HepG2 (cell line): ENCODE measurements at regions not wholly inside any gene's neighbourhood (a gene's known extent, or its start where the extent isn't known, plus 50 kb on each side); places are given as distances from the start of the nearest gene placed in this dataset.

Experiments used
- CEBPG ChIP-seq: IDR thresholded peaks from 2 replicates; pipeline ENCODE4 v1.6.1; 2016
- FOXA1 ChIP-seq, 2 experiments: fragments of 450-650 bp in 1 of 2; sonication (generic) in 1 of 2; formaldehyde crosslinking in 1 of 2; IDR thresholded peaks; 2 replicates each; pipeline versions ENCODE4 v1.4.0 to v1.6.1; 2016 to 2020; ENCODE audit warnings: missing genetic modification reagents in 1 of 2
- HMGXB4 ChIP-seq, 2 experiments: sonication (generic) in 1 of 2; formaldehyde crosslinking in 1 of 2; IDR thresholded peaks; 2 replicates each; pipeline versions ENCODE4 v1.4.0 to v1.6.1; 2018 to 2020; ENCODE audit warnings: missing genetic modification reagents in 2 of 2, borderline replicate concordance in 1 of 2, low read depth in 1 of 2, mild to moderate bottlenecking in 1 of 2, missing biosample characterization in 1 of 2
- RELA ChIP-seq: sonication (generic); formaldehyde crosslinking; IDR thresholded peaks from 2 replicates; pipeline ENCODE4 v1.4.0; 2020; ENCODE audit warnings: missing genetic modification reagents
- TCF7L2 ChIP-seq: IDR thresholded peaks from 2 replicates; pipeline ENCODE4 v1.6.1; 2011; ENCODE audit warnings: mild to moderate bottlenecking, low read depth, low read length, moderate library complexity
- TEF ChIP-seq: sonication (generic); formaldehyde crosslinking; IDR thresholded peaks from 2 replicates; pipeline ENCODE4 v1.5.0; 2020; ENCODE audit warnings: missing genetic modification reagents
- ZBTB7A ChIP-seq: sonication (generic); formaldehyde crosslinking; IDR thresholded peaks from 2 replicates; pipeline ENCODE4 v1.8.0; 2022; ENCODE audit warnings: mild to moderate bottlenecking, missing genetic modification reagents
- TF ChIP-seq, protein P1 (sequence below): sonication (generic); formaldehyde crosslinking; IDR thresholded peaks from 2 replicates; pipeline ENCODE4 v1.5.0; 2020; ENCODE audit warnings: mild to moderate bottlenecking, missing genetic modification reagents, moderate library complexity

GRCh38 chr10:105982735-105983134, 1181.8 kb downstream of the SORCS1 start:
- TF ChIP-seq TCF7L2 (no peak), CEBPG (CRISPR knock-in tag) (no peak), TEF (no peak), RELA (no peak), FOXA1 (IDR thresholded peaks at IDR 0.05) (no peak), FOXA1 (CRISPR knock-in tag; IDR thresholded peaks at IDR 0.05) (no peak), HMGXB4 (CRISPR knock-in tag; IDR thresholded peaks at IDR 0.05; ENCODE audit: borderline replicate concordance in 1 of 2, low read depth in 1 of 2) (no peak), ZBTB7A (no peak)
- TF ChIP-seq, protein P1, sequence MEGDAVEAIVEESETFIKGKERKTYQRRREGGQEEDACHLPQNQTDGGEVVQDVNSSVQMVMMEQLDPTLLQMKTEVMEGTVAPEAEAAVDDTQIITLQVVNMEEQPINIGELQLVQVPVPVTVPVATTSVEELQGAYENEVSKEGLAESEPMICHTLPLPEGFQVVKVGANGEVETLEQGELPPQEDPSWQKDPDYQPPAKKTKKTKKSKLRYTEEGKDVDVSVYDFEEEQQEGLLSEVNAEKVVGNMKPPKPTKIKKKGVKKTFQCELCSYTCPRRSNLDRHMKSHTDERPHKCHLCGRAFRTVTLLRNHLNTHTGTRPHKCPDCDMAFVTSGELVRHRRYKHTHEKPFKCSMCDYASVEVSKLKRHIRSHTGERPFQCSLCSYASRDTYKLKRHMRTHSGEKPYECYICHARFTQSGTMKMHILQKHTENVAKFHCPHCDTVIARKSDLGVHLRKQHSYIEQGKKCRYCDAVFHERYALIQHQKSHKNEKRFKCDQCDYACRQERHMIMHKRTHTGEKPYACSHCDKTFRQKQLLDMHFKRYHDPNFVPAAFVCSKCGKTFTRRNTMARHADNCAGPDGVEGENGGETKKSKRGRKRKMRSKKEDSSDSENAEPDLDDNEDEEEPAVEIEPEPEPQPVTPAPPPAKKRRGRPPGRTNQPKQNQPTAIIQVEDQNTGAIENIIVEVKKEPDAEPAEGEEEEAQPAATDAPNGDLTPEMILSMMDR: no peak
